HG03108 (cell line): ENCODE measurements at regions not wholly inside any gene's neighbourhood (a gene's known extent, or its start where the extent isn't known, plus 50 kb on each side); places are given as distances from the start of the nearest gene placed in this dataset.
A peak's percentile ranks its signal among the peaks of the same experiment; 100 is the strongest.

Experiments used
- ATAC-seq: cut with Tn5 transposase; IDR thresholded peaks from one replicate; pipeline ENCODE4 v1.9.1; 2021; ENCODE audit warnings: moderate library complexity; ENCODE audit not compliant: unreplicated experiment

DNA sequence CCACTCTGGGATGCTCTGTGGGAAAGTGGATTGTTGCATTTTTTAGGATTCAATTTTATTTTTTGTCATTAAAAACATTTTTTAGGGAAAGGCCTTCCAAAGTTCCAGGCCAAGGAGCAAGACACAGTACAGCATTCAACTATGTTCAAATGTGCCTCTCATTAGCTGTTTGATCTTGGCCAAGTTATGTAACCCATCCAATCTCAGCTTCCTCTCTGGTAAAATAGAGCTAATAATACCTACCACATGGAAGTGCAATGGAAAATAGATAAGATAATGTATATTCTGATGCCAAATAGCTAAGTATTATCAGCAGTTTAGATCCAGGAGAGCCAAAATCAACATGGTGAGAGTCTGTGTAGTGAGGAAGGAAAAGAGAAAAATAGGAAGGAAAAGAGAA lies 220.3 kb upstream of the SESN3 start:
- no peak for ATAC-seq

DNA sequence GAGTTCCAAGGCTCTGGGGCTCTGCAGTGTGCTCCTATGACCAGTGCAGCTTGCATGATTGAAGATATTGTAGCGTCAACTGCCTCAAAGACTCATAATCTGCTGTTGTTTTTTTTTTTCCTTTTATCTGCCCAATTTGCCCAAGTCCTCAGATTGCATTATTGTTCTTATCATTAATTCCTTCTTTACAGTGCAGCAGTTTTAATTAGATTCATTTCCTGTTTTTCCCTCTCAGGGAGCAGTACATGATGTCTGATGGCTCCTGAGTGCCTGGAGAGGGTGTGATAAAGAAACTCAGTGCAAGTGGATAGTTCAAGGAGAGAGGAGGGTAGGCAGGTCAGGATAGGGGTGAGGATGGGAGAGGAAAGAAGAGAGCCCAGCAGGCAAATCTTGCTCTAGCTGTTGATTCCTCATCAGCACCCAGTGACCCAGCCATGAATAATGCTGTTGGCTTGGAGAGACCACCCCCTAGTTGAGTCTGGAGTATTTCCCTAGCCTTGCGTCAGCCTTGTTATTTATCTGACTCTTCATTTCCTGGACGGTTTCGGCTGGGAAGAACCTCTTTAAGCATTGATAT lies 219.6 kb upstream of the SESN3 start:
- ATAC-seq: no peak

- no peak for ATAC-seq
Measured at GRCh38 chr11:95445746-95446333, 214.8 kb upstream of the SESN3 start.

GRCh38 chr11:95444309-95445241 lies 213.6 kb upstream of the SESN3 start:
- ATAC-seq: no peak

- peak; percentile 93 for ATAC-seq
Measured at GRCh38 chr11:95443386-95443785, 212.4 kb upstream of the SESN3 start.

DNA sequence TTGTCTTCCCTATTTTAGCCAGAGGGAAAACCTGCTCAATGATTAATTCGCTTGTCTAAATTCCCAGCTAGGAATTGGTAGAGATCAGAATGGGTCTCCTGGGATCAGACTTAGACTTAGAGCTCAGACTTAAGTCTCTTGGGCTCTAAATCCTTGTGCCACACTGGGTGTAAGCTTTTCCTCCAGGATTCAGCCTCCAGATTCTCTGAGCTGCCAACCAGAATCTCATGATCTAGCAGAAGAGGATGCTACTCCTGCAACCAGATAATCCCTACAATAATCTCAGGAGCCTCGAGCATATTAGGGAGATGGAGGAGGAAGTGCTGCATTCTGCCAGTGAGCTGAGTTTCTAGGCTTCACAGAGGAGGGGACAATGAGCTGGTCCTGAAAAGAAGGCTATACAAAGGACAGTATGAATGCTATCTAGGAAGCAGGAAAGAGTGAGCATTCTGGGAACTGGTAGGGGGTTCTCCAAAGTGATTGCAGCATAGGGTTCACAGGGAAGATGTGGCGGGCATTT lies 211.6 kb upstream of the SESN3 start:
- ATAC-seq: no peak

- ATAC-seq: no peak
Measured at GRCh38 chr11:95435628-95436353, 204.8 kb upstream of the SESN3 start.

DNA sequence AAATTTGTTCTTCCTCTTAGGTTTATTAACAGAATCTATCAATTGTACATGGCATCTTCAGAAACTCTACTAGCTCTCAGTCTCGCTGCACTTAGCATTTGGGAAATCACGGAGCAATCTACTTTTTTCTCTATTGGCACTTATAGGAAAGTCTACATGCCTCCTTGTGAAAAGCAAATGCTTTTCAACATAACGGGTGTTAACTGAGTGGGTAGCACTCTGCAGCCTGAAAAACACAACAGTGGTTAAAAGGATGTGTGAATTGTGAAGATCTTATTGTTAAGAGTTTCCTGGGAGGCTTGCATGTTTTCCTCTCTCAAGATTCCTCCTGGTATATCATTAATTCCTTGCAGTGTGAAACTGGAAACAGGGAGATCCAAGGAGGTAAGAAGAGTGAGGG lies 204.2 kb upstream of the SESN3 start:
- no peak for ATAC-seq

DNA sequence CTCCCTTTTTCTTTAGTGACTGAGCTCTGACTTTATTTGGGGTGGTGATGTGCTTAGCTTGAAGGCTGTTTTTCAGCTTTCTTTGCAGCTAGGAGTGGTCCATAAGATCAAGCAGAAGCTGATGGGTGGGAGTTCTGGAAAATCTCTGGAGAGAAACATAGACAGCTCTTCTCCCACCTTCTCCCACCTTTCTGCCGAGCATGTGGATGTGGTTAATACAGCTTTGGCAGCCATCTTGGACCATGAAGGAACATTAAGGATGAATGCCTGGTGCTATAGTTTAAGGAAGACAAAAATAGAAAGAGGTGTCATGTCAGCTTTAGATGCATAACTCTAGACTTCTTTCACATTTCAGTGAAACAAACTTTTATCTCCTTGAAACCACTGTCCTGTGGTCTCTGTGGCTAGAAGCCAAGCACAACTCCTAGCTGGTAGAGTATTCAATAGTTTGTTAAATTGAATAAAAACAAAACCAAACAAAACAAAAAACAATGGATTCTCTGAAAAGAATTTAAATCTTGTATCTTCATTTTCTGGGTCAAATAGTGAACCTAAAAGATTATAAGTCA lies 203.6 kb upstream of the SESN3 start:
- no peak for ATAC-seq

GRCh38 chr11:95434009-95434408 lies 203.0 kb upstream of the SESN3 start:
- no peak for ATAC-seq

DNA sequence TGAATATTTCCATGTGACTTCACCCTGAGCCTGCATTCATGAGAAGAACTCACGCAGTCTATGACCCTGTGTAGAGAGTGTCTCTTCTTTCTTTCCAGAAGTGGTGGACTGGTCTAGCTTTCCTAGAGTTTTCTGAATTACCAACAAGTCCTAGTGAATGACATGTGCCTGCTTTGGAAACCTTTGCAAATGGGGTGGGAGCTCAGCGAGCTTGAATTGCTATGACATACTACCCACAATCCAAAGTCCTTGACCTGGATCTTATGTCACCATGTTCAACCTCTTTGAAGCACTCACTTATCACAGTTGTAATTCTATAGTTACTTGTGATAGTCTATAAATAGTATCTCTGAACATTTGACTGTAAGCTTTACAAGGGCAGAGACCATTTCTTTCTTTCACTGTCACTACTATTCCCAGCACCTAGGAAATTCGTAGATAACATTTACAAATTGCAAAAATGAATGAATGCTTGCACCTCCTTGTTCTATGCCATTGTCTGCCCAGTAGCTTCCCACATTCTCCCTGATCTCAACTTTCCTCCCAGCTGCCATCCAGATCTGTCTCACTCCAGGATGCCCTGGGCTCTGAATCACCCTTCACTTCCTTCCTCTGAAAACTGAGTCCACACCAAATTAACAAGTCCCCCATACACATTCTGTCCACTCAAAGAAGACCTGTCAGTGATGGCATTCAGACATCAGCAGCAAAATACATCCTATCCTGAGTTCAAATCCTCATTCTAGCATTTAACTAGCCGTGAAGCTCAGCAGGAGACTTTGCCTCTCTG lies 201.9 kb upstream of the SESN3 start:
- no peak for ATAC-seq

DNA sequence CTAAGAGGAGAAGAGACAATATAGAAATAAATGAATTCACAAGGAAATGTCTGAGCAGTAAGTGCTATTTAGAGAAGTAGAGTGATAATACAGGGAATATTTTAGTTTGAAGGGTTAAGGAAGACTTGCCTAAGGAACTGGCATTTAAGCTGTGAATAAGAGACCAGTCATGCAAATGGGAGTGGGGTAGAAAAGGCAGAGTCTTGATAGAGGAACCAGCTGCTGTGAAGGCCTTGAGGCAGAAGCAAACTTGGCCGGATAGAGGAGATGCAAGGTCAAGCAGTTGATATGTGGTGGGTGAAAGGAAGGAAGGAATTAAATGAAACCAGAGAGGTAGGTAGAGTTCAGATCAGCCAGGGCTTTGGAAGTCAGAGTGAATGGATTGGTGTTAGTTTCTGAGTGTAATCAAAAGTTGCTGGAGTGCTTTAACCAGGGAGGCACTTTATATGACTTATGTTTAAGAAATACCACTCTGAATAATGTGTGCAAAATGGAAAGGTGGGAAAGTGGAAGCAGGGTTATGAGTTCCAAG lies 198.4 kb upstream of the SESN3 start:
- no peak for ATAC-seq

- ATAC-seq: no peak
Measured at GRCh38 chr11:95426823-95427462, 195.9 kb upstream of the SESN3 start.

DNA sequence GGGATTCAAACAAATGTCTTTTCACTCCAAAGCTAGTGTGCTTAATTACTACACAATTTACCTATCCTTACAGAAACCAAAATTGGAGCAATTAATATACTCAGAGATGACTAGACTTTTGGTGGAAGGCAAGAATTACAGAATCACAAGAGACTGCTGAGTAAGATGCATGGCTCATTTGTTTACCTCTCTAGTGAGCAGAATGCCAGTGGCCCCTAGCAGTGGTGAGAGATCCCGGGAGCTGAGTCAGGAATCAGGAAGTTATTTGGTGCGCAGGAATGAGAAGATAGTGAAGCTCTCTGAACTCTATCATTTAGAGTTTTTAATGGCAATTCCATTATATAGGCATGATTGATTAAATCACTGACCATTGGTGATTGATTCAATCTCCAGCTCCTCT lies 188.9 kb upstream of the SESN3 start:
- ATAC-seq: no peak

GRCh38 chr11:95418916-95419315 lies 187.9 kb upstream of the SESN3 start:
- no peak for ATAC-seq

DNA sequence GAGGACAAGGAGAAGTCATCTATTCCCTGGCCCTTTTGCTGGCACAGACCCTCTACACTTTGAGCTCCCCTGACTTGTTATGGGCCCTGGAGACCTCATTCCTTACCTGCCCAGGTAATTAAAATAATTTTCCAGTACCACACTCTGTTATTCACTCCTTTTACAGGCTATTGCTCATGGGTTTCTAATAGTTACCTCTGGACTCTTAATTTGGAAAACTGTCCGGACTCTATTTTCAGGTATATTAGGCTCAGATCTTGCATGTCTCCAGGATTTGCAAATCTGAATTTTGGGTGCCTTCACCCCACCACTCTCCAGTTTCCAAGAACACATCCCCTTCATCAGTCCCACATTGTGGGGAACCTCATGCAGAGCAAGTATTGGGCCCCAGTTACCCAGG lies 186.8 kb upstream of the SESN3 start:
- ATAC-seq: no peak

GRCh38 chr11:95415837-95416304 lies 184.9 kb upstream of the SESN3 start:
- ATAC-seq: no peak

DNA sequence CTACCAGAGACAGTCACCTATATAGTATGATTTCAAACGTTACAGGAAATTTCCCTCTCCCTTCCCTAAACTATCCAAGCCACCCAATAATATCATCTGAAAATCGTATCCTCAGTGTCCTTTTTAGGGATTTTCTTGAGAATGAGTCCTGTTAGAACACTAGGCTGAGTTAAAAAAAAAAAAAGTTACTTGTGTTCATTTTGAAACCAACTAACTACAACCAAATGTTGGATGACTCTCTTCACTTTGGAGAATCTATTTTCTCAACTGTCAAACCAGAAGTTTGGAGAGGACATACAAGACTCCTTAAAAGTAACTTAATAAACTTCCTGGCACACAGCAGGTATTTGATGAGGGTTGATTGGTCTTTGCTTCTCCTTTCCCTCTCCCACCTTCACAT lies 183.2 kb upstream of the SESN3 start:
- ATAC-seq: no peak

GRCh38 chr11:95413761-95414160 lies 182.8 kb upstream of the SESN3 start:
- ATAC-seq: no peak
